GM23338 (cell line): ENCODE measurements at regions not wholly inside any gene's neighbourhood (a gene's known extent, or its start where the extent isn't known, plus 50 kb on each side); places are given as distances from the start of the nearest gene placed in this dataset.

ENCODE experiments used
- ATAC-seq: fragments of 200-7000 bp; cut with Tn5 transposase; 3 replicates; pipeline ENCODE4 v1.9.1; 2020
- DNase-seq: peaks from one replicate; pipeline ENCODE4 v3.0.0-alpha.2; 2015; ENCODE audit warnings: low spot score
- H2AFZ ChIP-seq: fragments of 200-600 bp; sonication (generic); 2 replicates; pipeline ENCODE4 v1.8.0; 2016; ENCODE audit warnings: antibody characterized with exemption, mild to moderate bottlenecking, moderate library complexity
- H3F3A ChIP-seq: fragments of 200-600 bp; sonication (generic); replicated peaks from 2 replicates; pipeline ENCODE4 v1.8.0; 2017; ENCODE audit warnings: antibody characterized with exemption, mixed run types, low read depth
- H3K27ac ChIP-seq: fragments of 200-600 bp; sonication (generic); 2 replicates; pipeline ENCODE4 v1.6.1; 2016; ENCODE audit warnings: low read depth
- H3K27me3 ChIP-seq: fragments of 200-600 bp; sonication (generic); 2 replicates; pipeline ENCODE4 v1.8.0; 2016; ENCODE audit warnings: mild to moderate bottlenecking, mixed run types, moderate library complexity; ENCODE audit not compliant: insufficient read depth
- H3K36me3 ChIP-seq: fragments of 200-600 bp; sonication (generic); 2 replicates; pipeline ENCODE4 v1.8.0; 2016; ENCODE audit warnings: mild to moderate bottlenecking; ENCODE audit not compliant: insufficient read depth
- H3K4me1 ChIP-seq: fragments of 200-600 bp; sonication (generic); 2 replicates; pipeline ENCODE4 v1.8.0; 2016; ENCODE audit warnings: mild to moderate bottlenecking, moderate library complexity; ENCODE audit not compliant: insufficient read depth
- H3K4me2 ChIP-seq: fragments of 200-600 bp; sonication (generic); 2 replicates; pipeline ENCODE4 v1.7.1; 2017; ENCODE audit warnings: mixed run types
- H3K4me3 ChIP-seq: fragments of 200-600 bp; sonication (generic); 2 replicates; pipeline ENCODE4 v1.6.1; 2016; ENCODE audit warnings: mixed run types
- H3K79me2 ChIP-seq: fragments of 200-600 bp; sonication (generic); replicated peaks from 2 replicates; pipeline ENCODE4 v1.8.0; 2017; ENCODE audit warnings: mild to moderate bottlenecking; ENCODE audit not compliant: insufficient read depth
- H3K9me2 ChIP-seq: fragments of 200-600 bp; sonication (generic); 2 replicates; pipeline ENCODE4 v1.8.0; 2017; ENCODE audit not compliant: insufficient read depth
- H4K20me1 ChIP-seq: fragments of 200-600 bp; sonication (generic); replicated peaks from 2 replicates; pipeline ENCODE4 v1.8.0; 2017; ENCODE audit warnings: mild to moderate bottlenecking; ENCODE audit not compliant: insufficient read depth
- H3K27ac Mint-ChIP-seq: 2 replicates; pipeline ENCODE4 v1.8.0; 2020; ENCODE audit warnings: inconsistent platforms, mild to moderate bottlenecking, moderate library complexity, mixed read lengths
- H3K27me3 Mint-ChIP-seq: 3 replicates; pipeline ENCODE4 v1.8.0; 2022; ENCODE audit warnings: low read depth, mild to moderate bottlenecking, moderate library complexity, mixed read lengths, inconsistent platforms; ENCODE audit not compliant: insufficient read depth, poor library complexity
- H3K36me3 Mint-ChIP-seq: 3 replicates; pipeline ENCODE4 v1.8.0; 2021; ENCODE audit warnings: low read depth, mild to moderate bottlenecking, inconsistent platforms, moderate library complexity, mixed read lengths
- H3K4me1 Mint-ChIP-seq: 3 replicates; pipeline ENCODE4 v1.8.0; 2020; ENCODE audit warnings: mild to moderate bottlenecking, inconsistent platforms, mixed read lengths
- H3K4me3 Mint-ChIP-seq: 3 replicates; pipeline ENCODE4 v1.8.0; 2021; ENCODE audit warnings: moderate library complexity, mild to moderate bottlenecking, inconsistent platforms, mixed read lengths
- H3K9me3 Mint-ChIP-seq: 3 replicates; pipeline ENCODE4 v1.8.0; 2020; ENCODE audit warnings: moderate library complexity, mild to moderate bottlenecking, inconsistent platforms, mixed read lengths
- CREB1 ChIP-seq: fragments of 250-450 bp; sonication (Bioruptor Pico); IDR thresholded peaks from 2 replicates; pipeline ENCODE4 v1.5.0; 2020; ENCODE audit warnings: low read depth, mild to moderate bottlenecking, moderate library complexity
- CTCF ChIP-seq, 2 experiments: fragments of 200-600 bp in 1 of 2; sonication (generic) in 1 of 2; conservative IDR thresholded peaks; 2 replicates each; pipeline versions ENCODE4 v1.5.1 to v1.6.1; 2016 to 2017; ENCODE audit warnings: antibody characterized with exemption in 2 of 2, low read depth in 2 of 2, mild to moderate bottlenecking in 2 of 2, moderate library complexity in 1 of 2
- ETS1 ChIP-seq: IDR thresholded peaks from 2 replicates; pipeline ENCODE4 v1.6.1; 2016; ENCODE audit warnings: antibody characterized with exemption
- EZH2 ChIP-seq: fragments of 200-600 bp; sonication (generic); IDR thresholded peaks from one replicate; pipeline ENCODE4 v1.8.0; 2017; ENCODE audit warnings: antibody characterized with exemption, mild to moderate bottlenecking, low read depth; ENCODE audit not compliant: unreplicated experiment
- EZH2phosphoT487 ChIP-seq: fragments of 200-600 bp; sonication (generic); IDR thresholded peaks from one replicate; pipeline ENCODE4 v1.8.1; 2018; ENCODE audit warnings: antibody characterized with exemption; ENCODE audit not compliant: unreplicated experiment
- JUNB ChIP-seq: IDR thresholded peaks from one replicate; pipeline ENCODE4 v1.6.1; 2016; ENCODE audit warnings: antibody characterized with exemption; ENCODE audit not compliant: unreplicated experiment
- NANOG ChIP-seq: IDR thresholded peaks from 2 replicates; pipeline ENCODE4 v1.6.1; 2016; ENCODE audit warnings: antibody characterized with exemption, borderline replicate concordance
- POLR2AphosphoS5 ChIP-seq: IDR thresholded peaks from 2 replicates; pipeline ENCODE4 v1.6.1; 2016; ENCODE audit warnings: antibody characterized with exemption, low read depth
- REST ChIP-seq: IDR thresholded peaks from one replicate; pipeline ENCODE4 v1.6.1; 2018; ENCODE audit warnings: antibody characterized with exemption; ENCODE audit not compliant: unreplicated experiment
- STAT1 ChIP-seq: IDR thresholded peaks from one replicate; pipeline ENCODE4 v1.6.1; 2016; ENCODE audit warnings: antibody characterized with exemption; ENCODE audit not compliant: unreplicated experiment
- ZNF114 ChIP-seq: fragments of 250-450 bp; sonication (Bioruptor Pico); IDR thresholded peaks from 2 replicates; pipeline ENCODE4 v1.5.0; 2020; ENCODE audit warnings: mild to moderate bottlenecking, moderate library complexity
- ZNF331 ChIP-seq: fragments of 250-450 bp; sonication (Bioruptor Pico); IDR thresholded peaks from 2 replicates; pipeline ENCODE4 v1.5.0; 2020; ENCODE audit warnings: low read depth, mild to moderate bottlenecking, moderate library complexity
- ZNF462 ChIP-seq: fragments of 250-450 bp; sonication (Bioruptor Pico); IDR thresholded peaks from 2 replicates; pipeline ENCODE4 v1.5.0; 2020; ENCODE audit warnings: mild to moderate bottlenecking, moderate library complexity

- Histone ChIP-seq H3K4me3 (no peak overlapping the region), H3F3A (no peaks in the 10 kb centered on the region), H2AFZ (no peak overlapping the region), H4K20me1 (0 out of 2 replicates have a peak, but pooled peaks cover 4% of the 10 kb centered on the region), H3K79me2 (no peaks in the 10 kb centered on the region), H3K27me3 (no peaks in the 10 kb centered on the region), H3K36me3 (no peaks in the 10 kb centered on the region), H3K27ac (no peak overlapping the region), H3K4me2 (no peak overlapping the region), H3K4me1 (peaks cover 15% of the 10 kb centered on the region; the same call in 1 of the 2 replicates), H3K9me2 (peaks cover 16% of the 10 kb centered on the region; the same call in 1 of the 2 replicates)
- no peaks in the 10 kb centered on the region for H3K27me3 Mint-ChIP-seq
- H3K9me3 Mint-ChIP-seq = peaks cover 11% of the 10 kb centered on the region; the same call in 2 of the 3 replicates
- DNase-seq (no peak), ATAC-seq (no peak)
- no peak overlapping the region for H3K4me3 Mint-ChIP-seq
- TF ChIP-seq ZNF114 (CRISPR knock-in tag) (no peak), STAT1 (no peak), CTCF (conservative IDR thresholded peaks at IDR 0.05; ENCODE audit: low read depth in 2 of 2) (no peak), ZNF331 (CRISPR knock-in tag) (no peak), REST (no peak), EZH2 (no peak), CREB1 (no peak), POLR2AphosphoS5 (no peak), JUNB (no peak), ETS1 (no peak), NANOG (no peak), EZH2phosphoT487 (no peak), ZNF462 (CRISPR knock-in tag) (no peak)
- H3K4me1 Mint-ChIP-seq = peaks cover 9% of the 10 kb centered on the region
- peaks cover 14% of the 10 kb centered on the region; the same call in 2 of the 3 replicates for H3K36me3 Mint-ChIP-seq
- H3K27ac Mint-ChIP-seq = no peak overlapping the region
These were observed 198.9 kb downstream of the CDCA7 start for GRCh38 chr2:173553593-173553992.
